Activated naive CD8-positive, alpha-beta T cell treated with anti-CD3 and anti-CD28 coated beads for 36 hours (primary cell): ENCODE measurements at regions not wholly inside any gene's neighbourhood (a gene's known extent, or its start where the extent isn't known, plus 50 kb on each side); places are given as distances from the start of the nearest gene placed in this dataset.

Experiments
- DNase-seq: peaks from one replicate; pipeline ENCODE4 v3.0.0; 2021
- H3K27ac Mint-ChIP-seq: one replicate; pipeline ENCODE4 v1.8.0; 2022; ENCODE audit warnings: mild to moderate bottlenecking, moderate library complexity, mixed read lengths
- H3K27me3 Mint-ChIP-seq: one replicate; pipeline ENCODE4 v1.8.0; 2022; ENCODE audit warnings: mild to moderate bottlenecking, mixed read lengths
- H3K36me3 Mint-ChIP-seq: one replicate; pipeline ENCODE4 v1.8.0; 2021; ENCODE audit warnings: mild to moderate bottlenecking, mixed read lengths
- H3K4me1 Mint-ChIP-seq: one replicate; pipeline ENCODE4 v1.8.0; 2021; ENCODE audit warnings: mixed read lengths
- H3K4me3 Mint-ChIP-seq: one replicate; pipeline ENCODE4 v1.8.0; 2022; ENCODE audit warnings: mild to moderate bottlenecking, moderate library complexity, mixed read lengths
- H3K9me3 Mint-ChIP-seq: one replicate; pipeline ENCODE4 v1.8.0; 2022; ENCODE audit warnings: mixed read lengths

DNA sequence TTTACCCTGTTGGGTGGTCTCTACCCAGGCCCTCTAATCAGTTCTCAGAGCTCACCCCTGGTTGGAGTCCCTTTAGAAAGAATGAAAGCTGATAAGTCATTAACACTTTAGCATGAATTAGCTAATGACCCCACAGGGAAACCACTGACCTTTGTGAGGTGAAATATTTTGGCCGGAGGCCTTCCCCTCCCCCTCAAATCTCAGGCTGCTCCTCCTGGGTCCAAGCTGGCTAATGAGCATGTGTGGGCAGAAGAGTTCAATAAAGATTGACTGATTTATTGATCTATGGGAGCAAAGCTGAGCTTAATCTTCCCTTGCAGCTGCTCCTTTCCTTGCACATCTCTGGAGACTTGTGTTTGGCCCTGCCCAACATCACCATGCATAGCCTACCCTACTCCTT, 78.8 kb upstream of the CCDC85A start:
- H3K4me1 Mint-ChIP-seq = no peaks in the 10 kb centered on the region
- no peaks in the 10 kb centered on the region for H3K36me3 Mint-ChIP-seq
- DNase-seq = no peak
- no peaks in the 10 kb centered on the region for H3K9me3 Mint-ChIP-seq
- no peak overlapping the region for H3K4me3 Mint-ChIP-seq
- H3K27ac Mint-ChIP-seq = no peak overlapping the region
- peaks cover 11% of the 10 kb centered on the region for H3K27me3 Mint-ChIP-seq

- Mint-ChIP-seq H3K27ac (no peak overlapping the region), H3K4me1 (no peaks in the 10 kb centered on the region), H3K27me3 (peaks cover 14% of the 10 kb centered on the region), H3K4me3 (no peak overlapping the region), H3K36me3 (no peaks in the 10 kb centered on the region), H3K9me3 (no peaks in the 10 kb centered on the region)
- no peak for DNase-seq
Measured at GRCh38 chr2:56107502-56108220, 76.1 kb upstream of the CCDC85A start.

DNA sequence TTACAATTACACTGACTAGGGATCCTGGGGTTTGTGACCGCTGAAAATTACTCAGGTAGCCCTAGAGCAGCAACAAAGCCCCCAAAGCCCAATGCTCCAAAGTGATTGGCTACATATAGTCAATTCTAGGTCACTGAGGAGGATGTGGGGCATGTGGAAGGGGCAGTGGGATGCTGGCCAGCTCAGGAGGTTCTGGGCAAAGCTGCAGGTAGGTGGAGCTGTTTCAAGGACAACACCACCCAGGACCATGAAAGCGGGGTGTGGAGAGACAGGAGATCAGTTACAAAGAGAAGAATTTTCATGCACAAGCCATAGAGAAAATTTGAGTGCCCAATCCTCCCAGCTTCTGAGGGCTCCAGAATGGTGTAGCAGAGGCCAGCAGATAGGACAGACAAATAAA, 75.0 kb upstream of the CCDC85A start:
- H3K27ac Mint-ChIP-seq = no peak overlapping the region
- DNase-seq = no peak
- no peaks in the 10 kb centered on the region for H3K36me3 Mint-ChIP-seq
- no peaks in the 10 kb centered on the region for H3K4me1 Mint-ChIP-seq
- H3K4me3 Mint-ChIP-seq = no peak overlapping the region
- H3K27me3 Mint-ChIP-seq = peaks cover 14% of the 10 kb centered on the region
- no peaks in the 10 kb centered on the region for H3K9me3 Mint-ChIP-seq

GRCh38 chr2:56109994-56110393, 73.8 kb upstream of the CCDC85A start:
- Mint-ChIP-seq H3K4me3 (no peak overlapping the region), H3K27me3 (peaks cover 14% of the 10 kb centered on the region), H3K9me3 (no peaks in the 10 kb centered on the region), H3K27ac (no peak overlapping the region), H3K36me3 (no peaks in the 10 kb centered on the region), H3K4me1 (no peaks in the 10 kb centered on the region)
- no peak for DNase-seq

DNA sequence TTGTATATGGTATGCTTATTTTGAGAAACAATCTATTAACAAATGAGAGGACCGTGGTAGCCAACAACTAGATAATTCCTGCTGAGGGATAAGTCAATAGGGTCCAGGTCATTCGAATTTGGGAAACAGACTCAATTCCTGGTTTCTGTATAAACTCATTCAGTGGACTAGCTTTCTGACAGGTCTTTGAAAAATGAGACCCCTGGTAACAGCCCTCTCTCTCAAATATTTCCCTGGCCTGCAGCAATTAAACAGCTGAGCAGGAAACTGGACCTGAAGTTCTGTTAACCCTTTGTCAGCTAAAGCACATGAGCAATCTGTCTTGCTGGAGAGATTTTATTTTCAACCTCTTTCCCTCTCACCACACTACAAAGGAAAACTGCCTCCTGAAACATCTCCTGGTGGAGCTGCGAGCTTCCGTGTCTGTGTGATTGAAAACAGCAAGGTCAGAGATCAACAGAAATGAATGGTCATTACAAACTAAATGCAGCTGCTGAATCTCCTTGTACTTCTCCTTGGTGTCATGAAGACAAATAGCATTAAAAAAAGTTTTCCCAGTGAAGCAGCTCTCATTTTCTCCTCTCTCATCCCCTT, 70.3 kb upstream of the CCDC85A start:
- Mint-ChIP-seq H3K27ac (no peak overlapping the region), H3K9me3 (no peaks in the 10 kb centered on the region), H3K27me3 (peaks cover 3% of the 10 kb centered on the region), H3K4me1 (no peaks in the 10 kb centered on the region), H3K4me3 (no peak overlapping the region), H3K36me3 (no peaks in the 10 kb centered on the region)
- DNase-seq = no peak

GRCh38 chr2:56117764-56118163, 66.0 kb upstream of the CCDC85A start:
- Mint-ChIP-seq H3K4me1 (no peaks in the 10 kb centered on the region), H3K4me3 (no peak overlapping the region)
- DNase-seq = no peak

GRCh38 chr2:56118474-56118873, 65.3 kb upstream of the CCDC85A start:
- no peaks in the 10 kb centered on the region for H3K27me3 Mint-ChIP-seq
- H3K36me3 Mint-ChIP-seq = no peaks in the 10 kb centered on the region
- H3K4me1 Mint-ChIP-seq = no peaks in the 10 kb centered on the region
- H3K27ac Mint-ChIP-seq = no peak overlapping the region
- DNase-seq = no peak
- H3K4me3 Mint-ChIP-seq = no peak overlapping the region
- H3K9me3 Mint-ChIP-seq = no peaks in the 10 kb centered on the region

More at GRCh38 chr2:56117764-56118163, 66.0 kb upstream of the CCDC85A start:
- no peaks in the 10 kb centered on the region for H3K9me3 Mint-ChIP-seq
- H3K27me3 Mint-ChIP-seq = no peaks in the 10 kb centered on the region
- no peaks in the 10 kb centered on the region for H3K36me3 Mint-ChIP-seq
- H3K27ac Mint-ChIP-seq = no peak overlapping the region

- no peak overlapping the region for H3K27ac Mint-ChIP-seq
- no peaks in the 10 kb centered on the region for H3K27me3 Mint-ChIP-seq
- H3K4me3 Mint-ChIP-seq = no peak overlapping the region
- no peak for DNase-seq
- no peaks in the 10 kb centered on the region for H3K36me3 Mint-ChIP-seq
- no peaks in the 10 kb centered on the region for H3K9me3 Mint-ChIP-seq
- H3K4me1 Mint-ChIP-seq = no peaks in the 10 kb centered on the region
Measured at GRCh38 chr2:56121995-56122394, 61.8 kb upstream of the CCDC85A start.

GRCh38 chr2:56123538-56123937, 60.3 kb upstream of the CCDC85A start:
- DNase-seq = no peak
- no peak overlapping the region for H3K4me3 Mint-ChIP-seq
- no peaks in the 10 kb centered on the region for H3K36me3 Mint-ChIP-seq
- H3K4me1 Mint-ChIP-seq = no peaks in the 10 kb centered on the region
- no peaks in the 10 kb centered on the region for H3K9me3 Mint-ChIP-seq
- no peak overlapping the region for H3K27ac Mint-ChIP-seq
- H3K27me3 Mint-ChIP-seq = no peaks in the 10 kb centered on the region

GRCh38 chr2:56127010-56127409, 56.8 kb upstream of the CCDC85A start:
- H3K9me3 Mint-ChIP-seq = no peaks in the 10 kb centered on the region

DNA sequence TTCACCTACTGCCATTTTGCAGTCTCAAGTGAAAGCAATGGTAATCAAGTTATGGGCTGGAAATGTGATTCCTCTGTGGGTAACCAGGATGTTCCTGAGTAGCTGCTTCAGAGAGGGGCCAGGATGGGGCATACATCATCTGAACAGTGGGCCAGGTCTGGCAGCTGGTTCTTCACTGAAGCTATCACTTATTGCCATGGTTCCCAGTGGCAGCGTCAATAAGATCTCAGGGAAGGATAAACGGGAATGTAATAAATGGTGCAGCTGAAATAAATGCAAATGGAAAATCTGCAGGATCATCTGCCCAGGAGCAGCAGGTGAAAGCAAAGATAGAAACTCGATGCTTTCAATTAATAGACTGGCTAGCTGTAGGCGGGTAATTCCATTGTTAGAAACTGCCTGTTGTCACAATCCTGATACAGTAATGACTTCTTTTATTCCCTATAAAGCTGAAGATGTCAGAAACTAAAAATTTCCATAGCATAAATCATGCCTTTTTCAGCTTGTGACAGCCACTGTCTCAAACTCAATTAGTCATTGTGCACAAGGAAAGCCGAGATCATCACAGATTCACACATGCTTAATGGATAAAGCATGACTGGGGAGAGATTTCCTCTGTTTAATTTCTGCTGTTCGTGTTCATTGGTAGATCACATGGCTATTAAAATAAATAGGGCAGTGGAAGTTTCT, 56.2 kb upstream of the CCDC85A start:
- H3K9me3 Mint-ChIP-seq = no peaks in the 10 kb centered on the region
- H3K36me3 Mint-ChIP-seq = no peaks in the 10 kb centered on the region
- no peaks in the 10 kb centered on the region for H3K4me1 Mint-ChIP-seq
- no peak overlapping the region for H3K4me3 Mint-ChIP-seq
- DNase-seq = no peak
- no peak overlapping the region for H3K27ac Mint-ChIP-seq
- no peaks in the 10 kb centered on the region for H3K27me3 Mint-ChIP-seq

More at GRCh38 chr2:56127010-56127409, 56.8 kb upstream of the CCDC85A start:
- Mint-ChIP-seq H3K27me3 (no peaks in the 10 kb centered on the region), H3K4me3 (no peak overlapping the region), H3K36me3 (no peaks in the 10 kb centered on the region), H3K4me1 (no peaks in the 10 kb centered on the region), H3K27ac (no peak overlapping the region)
- DNase-seq = no peak

DNA sequence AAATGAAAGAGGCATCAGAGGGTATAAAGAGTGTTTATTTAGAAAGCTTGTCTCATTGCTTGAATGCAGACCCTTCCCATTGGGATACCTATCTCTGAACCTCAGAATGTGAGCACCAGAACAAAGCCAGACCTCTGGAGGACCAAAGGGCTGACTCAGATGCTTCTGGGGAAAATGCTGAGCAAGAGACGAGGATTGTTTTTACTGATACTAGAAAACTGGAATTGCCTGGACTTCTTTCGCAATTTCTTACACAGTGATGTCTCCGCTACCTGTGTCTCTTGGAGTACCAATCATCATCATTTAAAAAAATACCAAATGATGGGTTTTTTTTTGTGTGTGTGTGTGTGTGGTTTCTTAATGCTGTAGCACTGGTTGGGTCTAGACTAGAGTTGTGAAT, 55.6 kb upstream of the CCDC85A start:
- no peaks in the 10 kb centered on the region for H3K27me3 Mint-ChIP-seq
- H3K4me1 Mint-ChIP-seq = no peaks in the 10 kb centered on the region
- H3K9me3 Mint-ChIP-seq = no peaks in the 10 kb centered on the region
- DNase-seq = no peak
- no peak overlapping the region for H3K4me3 Mint-ChIP-seq
- H3K27ac Mint-ChIP-seq = no peak overlapping the region
- H3K36me3 Mint-ChIP-seq = no peaks in the 10 kb centered on the region

DNA sequence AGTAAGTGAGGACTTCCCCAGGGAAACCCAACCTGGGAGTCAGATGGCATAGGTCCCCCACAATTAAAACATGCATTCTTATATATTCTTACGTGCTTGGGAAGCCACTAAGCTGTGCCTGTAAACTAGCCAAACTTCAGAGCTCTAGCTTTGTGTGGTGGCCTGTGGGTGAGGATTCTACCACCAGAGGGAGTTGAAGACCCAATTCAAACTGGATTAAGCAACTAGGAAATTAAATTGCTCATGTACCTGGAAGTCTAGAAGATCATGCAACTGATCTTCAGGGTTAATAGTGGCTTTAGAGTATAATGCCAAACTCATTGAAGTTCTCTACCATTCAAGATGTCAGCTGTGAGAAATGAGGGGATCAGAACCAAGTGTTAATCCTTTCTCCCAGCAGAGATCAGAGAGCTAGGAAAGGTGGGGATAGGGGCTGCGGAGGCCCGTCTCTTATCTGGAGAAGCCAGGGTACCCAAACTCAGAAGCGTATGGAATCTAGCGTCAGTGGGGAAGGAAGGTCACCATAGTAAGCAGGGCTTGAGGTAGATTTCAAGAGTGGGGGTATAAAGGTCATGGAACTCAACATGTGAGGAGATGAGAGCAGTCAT, 53.2 kb upstream of the CCDC85A start:
- no peaks in the 10 kb centered on the region for H3K9me3 Mint-ChIP-seq
- H3K4me3 Mint-ChIP-seq = no peak overlapping the region
- no peaks in the 10 kb centered on the region for H3K4me1 Mint-ChIP-seq
- no peaks in the 10 kb centered on the region for H3K27me3 Mint-ChIP-seq
- H3K27ac Mint-ChIP-seq = no peak overlapping the region
- no peak for DNase-seq
- H3K36me3 Mint-ChIP-seq = no peaks in the 10 kb centered on the region

GRCh38 chr2:56132138-56132537, 51.7 kb upstream of the CCDC85A start:
- Mint-ChIP-seq H3K36me3 (no peaks in the 10 kb centered on the region), H3K9me3 (no peaks in the 10 kb centered on the region), H3K27me3 (no peaks in the 10 kb centered on the region), H3K4me1 (no peaks in the 10 kb centered on the region), H3K4me3 (no peak overlapping the region), H3K27ac (no peak overlapping the region)
- no peak for DNase-seq

DNA sequence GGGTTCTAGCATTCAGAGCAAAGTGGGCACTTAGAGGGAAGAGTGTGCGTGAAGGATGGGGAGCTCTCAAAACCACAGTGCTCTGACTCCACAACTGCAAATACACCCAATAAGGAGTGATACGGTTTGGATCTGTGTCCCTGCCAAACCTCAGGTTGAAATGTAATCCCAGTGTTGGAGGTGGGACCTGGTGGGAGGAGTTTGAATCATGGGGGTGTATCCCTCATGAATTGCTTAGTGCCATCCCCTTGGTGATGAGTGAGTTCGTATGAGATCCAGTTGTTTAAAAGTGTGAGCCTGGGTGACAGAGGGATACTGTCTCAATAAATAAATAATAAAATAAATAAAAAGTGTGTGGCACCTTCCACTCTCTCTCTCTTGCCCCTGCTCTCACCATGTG, 50.3 kb upstream of the CCDC85A start:
- H3K4me3 Mint-ChIP-seq = no peak overlapping the region
- no peaks in the 10 kb centered on the region for H3K36me3 Mint-ChIP-seq
- H3K27me3 Mint-ChIP-seq = no peaks in the 10 kb centered on the region
- H3K27ac Mint-ChIP-seq = no peak overlapping the region
- H3K9me3 Mint-ChIP-seq = no peaks in the 10 kb centered on the region
- no peak for DNase-seq
- H3K4me1 Mint-ChIP-seq = no peaks in the 10 kb centered on the region
